Esophagus squamous epithelium (tissue), 4 donors: ENCODE measurements at regions not wholly inside any gene's neighbourhood (a gene's known extent, or its start where the extent isn't known, plus 50 kb on each side); places are given as distances from the start of the nearest gene placed in this dataset.

Experiments used
- CTCF ChIP-seq, 6 experiments: fragments of 450-650 bp in 4 of 6; fragments of 200-600 bp in 2 of 6; sonication (generic) in 2 of 6; IDR thresholded peaks; one replicate each; pipeline ENCODE4 v1.5.1; 2016 to 2019; ENCODE audit warnings: antibody characterized with exemption in 6 of 6, mild to moderate bottlenecking in 4 of 6, moderate library complexity in 4 of 6
- POLR2A ChIP-seq, 4 donors: fragments of 450-650 bp; IDR thresholded peaks; one replicate each; pipeline ENCODE4 v1.6.1; 2017; ENCODE audit warnings: antibody characterized with exemption in 4 of 4, mild to moderate bottlenecking in 4 of 4, moderate library complexity in 3 of 4

GRCh38 chr6:157755032-157755745 lies 67.9 kb upstream of the SNX9 start:
- TF ChIP-seq CTCF (IDR thresholded peaks at IDR 0.05), result no peak
- TF ChIP-seq POLR2A (IDR thresholded peaks at IDR 0.05), result no peak
